GM21576 (cell line): ENCODE measurements at regions not wholly inside any gene's neighbourhood (a gene's known extent, or its start where the extent isn't known, plus 50 kb on each side); places are given as distances from the start of the nearest gene placed in this dataset.

Experiments used
- ATAC-seq: cut with Tn5 transposase; IDR thresholded peaks from one replicate; pipeline ENCODE4 v1.9.1; 2021; ENCODE audit warnings: mild to moderate bottlenecking, moderate library complexity; ENCODE audit not compliant: unreplicated experiment

DNA sequence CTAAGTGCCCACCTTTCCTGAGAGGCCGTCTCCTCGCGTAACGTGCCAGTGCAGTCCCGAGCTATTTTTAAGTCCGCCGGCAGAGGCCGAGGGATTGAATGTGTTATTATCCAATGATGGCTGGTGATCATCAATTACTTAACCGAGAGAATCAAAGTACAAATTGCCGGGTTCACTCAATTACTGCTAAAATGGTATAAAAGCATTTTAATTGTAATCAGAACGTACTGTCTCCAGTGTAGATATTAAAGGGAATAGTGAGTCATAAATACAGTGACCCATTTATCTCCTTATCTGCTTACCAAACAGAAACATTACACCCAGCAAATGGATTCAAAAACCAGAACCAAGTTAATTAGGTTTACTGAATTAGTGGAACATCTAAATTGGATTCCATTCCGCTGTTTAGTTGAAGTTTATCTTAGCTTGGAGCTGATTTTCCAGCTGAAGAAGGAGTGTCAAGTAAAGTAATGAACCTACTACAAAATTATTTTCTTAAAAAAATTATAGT, 334.9 kb downstream of the BRD1 start:
- ATAC-seq: no peak

DNA sequence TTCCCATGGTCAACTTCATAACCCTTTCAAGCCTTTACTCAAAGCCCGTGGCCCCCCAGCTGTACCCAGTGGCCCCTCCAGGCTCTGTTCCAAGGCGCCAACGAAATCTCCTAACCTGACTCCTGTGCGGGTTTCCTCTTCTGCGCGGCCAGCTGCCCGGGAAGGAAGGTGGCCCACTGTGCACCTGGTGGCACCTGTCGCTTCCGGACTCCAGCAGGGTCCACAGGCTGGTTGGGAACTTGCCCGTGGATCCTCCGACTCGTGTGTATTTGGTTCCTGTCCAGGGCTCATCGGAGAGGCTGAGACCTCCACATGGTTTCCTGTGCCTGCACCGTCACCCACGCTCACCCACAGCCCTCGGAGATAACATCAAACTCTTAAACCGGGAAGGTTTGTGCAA, 335.4 kb downstream of the BRD1 start:
- ATAC-seq: no peak

DNA sequence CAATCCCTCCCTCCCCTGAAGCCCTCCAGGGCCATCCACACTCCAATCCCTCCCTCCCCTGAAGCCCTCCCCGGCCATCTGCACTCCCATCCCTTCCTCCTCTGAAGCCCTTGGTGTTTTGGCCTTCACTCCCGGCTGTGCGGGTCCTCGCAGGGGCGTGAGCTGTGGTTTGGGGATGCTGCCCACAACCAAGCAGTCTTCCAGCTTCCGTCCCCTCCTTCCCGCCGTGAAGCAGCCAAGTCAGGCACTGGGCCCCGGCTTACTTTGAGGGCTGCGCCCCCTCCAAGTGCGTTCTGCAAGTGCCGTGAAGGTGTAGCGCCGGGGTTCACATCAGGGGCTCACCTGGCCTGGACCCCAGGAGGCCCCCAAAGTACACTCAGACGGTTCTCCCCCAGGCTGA, 335.9 kb downstream of the BRD1 start:
- ATAC-seq: no peak

DNA sequence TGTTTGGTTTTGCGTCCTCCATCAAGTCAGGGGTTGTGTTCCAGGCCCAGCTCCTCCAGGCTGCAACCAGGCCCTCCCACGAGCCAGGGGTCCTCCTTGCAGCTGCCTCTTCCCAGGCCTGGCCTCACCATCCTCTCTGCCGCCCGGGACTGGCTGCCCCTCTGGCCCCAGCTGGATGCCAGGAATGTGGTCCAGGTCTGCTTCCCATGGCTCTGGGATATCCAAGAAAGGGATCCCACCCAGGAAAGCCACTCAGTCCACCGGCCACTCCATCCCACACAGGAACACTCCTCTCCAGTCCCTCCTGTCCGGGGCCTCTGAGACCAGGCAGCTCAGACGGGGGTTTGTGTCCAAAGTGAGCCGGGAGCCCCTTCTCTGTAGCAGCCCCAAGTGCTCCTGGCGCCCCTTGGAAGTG, 336.4 kb downstream of the BRD1 start:
- no peak for ATAC-seq

DNA sequence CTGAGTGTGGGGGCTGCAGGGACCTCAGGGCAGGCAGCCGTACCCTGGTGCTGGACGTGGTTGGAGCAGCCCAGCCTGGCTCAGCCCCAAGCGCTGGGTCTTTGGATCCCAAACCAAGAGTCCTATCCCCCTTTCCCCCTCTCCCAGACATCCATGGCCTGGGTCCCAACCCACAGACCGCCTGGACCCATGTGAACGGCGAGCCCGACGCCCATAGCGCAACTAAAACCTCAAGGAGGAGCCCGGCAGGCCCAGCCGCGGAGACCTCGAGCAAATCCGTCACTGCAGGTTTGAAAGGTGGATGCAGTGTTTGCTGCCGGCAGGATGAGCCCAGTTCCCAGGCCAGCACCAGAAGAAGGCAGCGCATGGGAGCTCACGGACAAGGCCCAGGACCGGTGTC, 337.0 kb downstream of the BRD1 start:
- ATAC-seq: no peak

DNA sequence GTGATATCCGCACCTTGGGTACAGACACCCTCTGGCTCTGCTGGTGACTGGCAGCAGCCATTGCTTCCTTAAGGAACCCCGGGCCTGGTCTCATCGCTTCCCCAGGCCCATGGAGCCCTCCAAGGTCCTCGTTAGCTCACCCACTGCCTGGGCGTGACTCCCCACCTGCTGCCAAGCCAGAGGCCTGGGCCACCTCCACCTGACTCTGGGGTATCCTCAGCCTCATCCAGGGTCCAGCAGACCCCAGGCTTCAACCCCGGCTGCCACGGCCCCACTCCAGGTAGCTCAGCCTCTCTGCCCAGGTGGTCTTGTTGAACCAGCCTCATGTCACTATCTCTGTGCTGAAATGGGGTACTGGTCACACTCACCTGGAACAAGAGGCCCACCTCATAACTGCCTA, 337.9 kb downstream of the BRD1 start:
- no peak for ATAC-seq

DNA sequence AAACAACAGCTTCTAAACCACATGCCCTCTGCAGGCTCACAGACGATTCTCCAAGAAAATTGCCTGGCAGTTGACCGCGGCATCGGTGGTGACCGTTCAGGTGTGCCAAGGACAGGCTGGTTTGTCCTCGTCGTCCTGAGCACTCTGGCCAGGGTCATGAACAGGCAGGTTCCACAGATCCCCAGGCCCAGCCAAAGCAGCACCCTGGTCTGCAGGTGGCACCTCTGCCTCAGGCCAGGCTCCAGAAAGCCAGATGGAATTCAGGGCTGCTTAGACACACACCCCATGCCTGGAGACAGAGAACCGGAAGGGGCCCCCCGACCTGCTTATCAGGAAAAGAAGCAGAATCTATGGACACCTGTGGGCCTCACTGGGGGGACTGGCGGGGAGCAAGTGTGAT, 338.7 kb downstream of the BRD1 start:
- ATAC-seq: no peak

DNA sequence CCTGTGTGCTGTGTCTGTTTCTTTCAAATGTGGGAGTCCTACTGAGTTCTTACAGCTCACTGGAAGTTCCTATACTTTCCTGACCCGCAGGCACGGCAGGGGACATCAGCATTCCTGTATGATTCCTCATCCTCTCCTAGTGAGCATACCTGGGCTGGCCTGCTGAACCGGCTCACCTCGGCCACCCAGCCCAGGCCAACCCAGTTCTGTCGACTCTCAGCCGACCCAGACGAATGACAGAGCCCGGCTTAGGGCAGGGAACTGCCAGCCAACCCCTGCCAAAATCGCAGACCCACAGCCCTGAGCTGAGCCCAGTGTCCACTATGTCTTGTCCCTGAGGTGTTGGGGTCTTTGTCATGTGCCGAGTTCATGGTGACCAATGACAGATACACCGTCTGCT, 339.7 kb downstream of the BRD1 start:
- ATAC-seq: no peak

DNA sequence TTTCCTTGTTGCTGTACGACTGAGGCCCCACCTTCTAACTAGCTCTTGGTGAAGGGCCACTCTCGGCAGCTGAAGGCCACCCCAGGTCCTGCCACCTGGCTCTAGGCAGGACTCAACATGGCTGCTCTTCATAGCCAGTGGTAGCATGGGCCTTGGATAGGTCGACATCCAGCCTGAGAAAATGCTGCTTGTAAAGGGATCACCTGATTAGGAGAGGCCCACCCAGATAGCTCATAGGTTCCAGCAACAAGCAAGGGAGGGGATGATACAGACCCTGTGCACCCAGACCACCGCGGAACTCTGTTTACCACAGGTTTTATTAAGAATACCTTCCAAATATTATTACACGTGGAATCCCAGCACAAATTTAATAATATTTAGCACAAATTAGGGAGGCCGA, 341.4 kb downstream of the BRD1 start:
- ATAC-seq: no peak

DNA sequence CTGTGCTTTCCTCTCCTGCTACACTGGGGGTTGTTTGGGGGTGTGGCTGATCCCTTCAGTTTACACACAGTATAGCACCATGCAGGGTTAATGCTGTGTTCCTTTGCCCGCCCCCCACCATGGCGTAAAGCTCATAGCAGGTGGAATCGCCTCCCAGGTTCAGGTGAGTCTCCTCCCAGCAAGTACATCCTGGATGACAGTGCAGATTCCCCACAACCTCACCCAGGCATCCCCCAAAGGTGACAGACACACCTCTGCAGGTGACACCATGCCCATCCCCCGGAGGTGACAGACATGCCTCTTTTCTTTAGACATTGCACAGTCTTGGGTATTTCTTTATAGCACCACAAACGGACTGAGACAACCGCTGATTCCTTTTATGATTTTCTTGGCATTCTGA, 343.7 kb downstream of the BRD1 start:
- no peak for ATAC-seq

DNA sequence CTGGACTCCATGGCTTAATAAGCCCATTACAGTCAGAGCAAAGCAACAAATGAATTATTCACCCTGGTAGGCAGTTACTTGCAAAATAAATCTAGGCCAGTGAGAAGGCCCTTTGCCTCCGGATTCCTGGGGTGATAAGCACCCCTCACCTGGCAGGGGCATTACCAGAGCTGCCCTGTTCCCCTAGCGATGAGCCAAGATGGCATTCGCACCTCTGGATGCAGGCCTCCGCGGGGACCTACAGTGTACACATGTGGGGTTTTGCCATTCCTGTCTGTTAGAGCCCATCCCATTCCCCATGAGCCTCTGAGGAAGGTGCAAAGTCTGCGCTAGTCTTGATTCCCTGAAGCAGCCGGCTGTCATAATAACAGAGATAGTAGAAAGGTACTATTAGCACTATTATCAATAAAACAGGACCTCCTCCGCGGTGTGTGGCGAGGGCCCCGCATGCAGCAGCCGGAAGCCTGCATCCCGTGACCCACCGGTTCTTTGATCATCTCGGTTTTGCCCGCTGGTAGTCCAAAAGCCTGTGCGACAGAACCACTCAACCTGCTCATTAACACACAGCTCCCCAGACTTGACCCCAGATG, 344.3 kb downstream of the BRD1 start:
- ATAC-seq: no peak

DNA sequence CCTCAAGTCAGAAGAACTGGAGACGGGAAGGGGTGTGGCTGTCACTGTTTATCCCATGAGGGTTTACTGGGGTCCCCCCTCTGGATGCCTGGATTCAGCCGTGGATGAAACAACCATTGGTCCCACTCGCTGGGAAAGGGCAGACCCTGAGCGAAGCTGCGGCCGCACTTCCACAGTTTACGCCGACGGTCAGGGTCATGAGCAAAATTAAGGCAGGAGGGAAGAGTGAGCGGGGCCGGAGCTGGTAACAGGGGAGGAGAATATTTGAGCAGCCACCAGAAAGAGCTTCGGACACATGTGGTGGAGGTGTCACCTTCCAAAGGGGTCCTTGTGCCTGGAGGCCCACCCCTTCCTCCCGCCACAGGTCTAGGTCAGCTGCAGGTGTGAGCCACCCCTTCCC, 344.9 kb downstream of the BRD1 start:
- ATAC-seq: no peak

DNA sequence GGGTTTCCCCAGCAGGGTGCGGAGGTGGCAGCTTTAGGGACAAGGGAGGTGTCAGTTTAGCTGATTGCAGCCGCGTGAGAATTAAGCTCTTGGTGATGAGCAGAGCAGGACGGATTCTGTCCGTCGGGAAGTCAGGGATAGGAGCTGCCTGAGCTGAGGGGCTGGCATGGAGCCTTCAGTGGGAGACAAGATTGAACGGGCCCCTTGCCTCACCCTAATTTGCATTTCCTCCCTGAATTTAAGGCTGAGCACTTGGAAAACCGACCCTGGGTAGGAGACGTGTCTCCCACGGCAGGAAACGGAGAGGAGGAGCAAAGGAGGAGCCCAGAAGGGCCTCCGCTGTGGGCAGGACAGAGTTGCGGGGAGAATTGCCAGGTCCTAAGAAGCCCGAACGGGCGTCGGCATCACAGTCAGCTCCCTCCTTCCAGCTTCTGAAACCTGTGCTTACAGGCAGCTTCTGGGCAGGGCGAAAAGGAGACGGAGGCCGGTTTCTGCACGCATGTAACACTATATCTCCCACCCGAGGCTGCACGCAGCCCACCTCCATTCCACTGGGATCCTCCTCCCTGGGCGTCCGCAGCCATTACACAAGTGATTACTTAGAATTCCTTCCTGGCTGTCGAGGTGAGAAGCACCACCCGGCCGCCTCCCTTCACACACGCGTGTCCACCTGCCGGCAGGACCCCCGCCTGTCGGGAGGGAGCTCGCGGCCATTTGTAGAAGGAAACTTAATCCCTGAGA, 345.8 kb downstream of the BRD1 start:
- no peak for ATAC-seq

DNA sequence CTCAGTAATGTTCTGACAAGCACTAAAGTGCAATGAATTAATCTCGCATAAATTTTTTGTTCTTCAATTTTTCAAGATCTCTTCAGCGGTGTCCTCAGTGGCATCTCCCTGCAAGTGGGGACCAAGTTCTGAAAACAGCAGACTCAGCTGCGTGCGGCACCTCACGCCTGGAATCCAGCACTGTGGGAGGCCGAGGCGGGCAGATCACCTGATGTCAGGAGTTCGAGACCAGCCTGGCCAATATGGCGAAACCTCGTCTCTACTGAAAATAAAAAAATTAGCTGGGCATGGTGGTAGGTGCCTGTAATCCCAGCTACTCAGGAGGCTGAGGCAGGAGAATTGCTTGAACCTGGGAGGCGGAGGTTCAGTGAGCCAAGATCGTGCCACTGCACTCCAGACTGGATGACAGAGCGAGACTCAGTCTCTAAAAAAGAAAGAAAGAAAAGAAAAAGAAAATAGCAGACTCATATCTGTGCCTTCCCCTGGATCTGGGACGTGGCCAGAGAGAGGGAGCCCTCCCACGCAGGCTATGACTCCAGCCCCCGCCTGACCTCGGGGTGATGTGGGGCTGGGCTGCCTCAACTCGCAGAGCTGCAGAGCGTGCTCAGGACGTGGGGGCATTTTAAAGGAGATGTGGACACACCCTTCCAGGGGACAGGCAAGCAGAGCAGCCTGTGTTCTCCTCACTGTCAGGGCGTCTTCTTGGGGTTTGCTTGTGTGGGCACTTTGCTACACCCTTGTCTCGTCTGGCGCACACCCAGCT, 346.6 kb downstream of the BRD1 start:
- no peak for ATAC-seq

DNA sequence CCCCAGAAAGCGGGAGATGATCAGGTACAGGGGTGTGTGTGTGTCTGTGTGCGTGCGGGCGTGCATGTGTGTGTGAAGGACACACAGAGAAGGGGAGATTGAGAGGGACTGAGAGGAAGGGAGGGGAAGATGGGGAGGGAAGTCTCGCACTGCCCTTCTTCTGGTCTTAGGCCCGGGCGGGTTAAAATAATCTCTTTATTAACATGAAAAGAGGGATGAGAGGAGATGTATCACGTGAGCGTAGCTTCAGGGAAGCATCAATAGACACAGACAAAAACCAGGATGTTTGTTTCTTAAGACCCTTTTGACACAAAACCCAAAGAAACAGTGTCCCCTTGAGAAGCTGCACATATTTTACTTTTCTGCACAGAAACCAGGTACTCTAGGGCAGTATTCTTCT, 347.3 kb downstream of the BRD1 start:
- ATAC-seq: no peak

DNA sequence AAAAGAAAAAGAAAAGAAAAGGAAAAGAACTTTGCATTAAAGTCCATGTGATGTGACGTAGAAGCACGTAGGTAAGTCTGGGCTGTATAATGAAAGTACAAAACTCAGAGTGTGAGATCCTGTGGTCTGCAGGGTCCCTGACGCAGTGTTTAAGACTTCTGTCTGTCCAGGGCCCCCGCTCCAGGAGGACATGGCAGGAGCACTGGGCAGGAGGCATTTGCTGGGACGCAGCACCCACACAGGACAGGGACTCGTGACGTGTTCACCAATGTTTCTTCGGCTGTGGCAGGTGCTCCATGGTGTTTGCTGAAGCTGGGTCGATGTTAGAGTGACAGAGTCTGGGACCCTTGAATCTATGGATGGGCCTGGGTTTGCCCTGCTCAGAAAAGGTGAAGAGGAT, 348.1 kb downstream of the BRD1 start:
- ATAC-seq: no peak

DNA sequence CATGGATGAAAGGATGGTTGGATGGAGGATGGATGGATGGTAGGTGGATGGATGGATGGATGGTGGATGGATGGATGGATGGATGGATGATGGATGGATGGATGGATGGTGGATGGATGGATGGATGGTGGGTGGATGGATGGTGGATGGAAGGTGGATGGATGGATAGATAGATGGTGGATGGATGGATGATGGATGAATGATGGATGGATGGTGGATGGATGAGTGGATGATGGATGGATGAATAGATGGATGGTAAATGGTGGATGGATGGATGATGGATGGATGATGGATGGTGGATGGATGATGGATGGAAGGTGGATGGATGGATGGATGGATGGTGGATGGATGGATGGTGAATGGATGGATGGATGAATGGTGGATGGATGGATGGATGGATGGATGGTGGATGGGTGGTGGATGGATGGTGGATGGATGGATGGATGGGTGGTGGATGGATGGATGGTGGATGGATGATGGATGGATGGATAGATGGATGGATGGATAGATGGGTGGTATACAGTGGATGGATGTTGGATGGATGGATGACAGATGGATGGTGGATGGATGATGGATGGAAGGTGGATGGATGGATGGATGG, 350.8 kb downstream of the BRD1 start:
- no peak for ATAC-seq

DNA sequence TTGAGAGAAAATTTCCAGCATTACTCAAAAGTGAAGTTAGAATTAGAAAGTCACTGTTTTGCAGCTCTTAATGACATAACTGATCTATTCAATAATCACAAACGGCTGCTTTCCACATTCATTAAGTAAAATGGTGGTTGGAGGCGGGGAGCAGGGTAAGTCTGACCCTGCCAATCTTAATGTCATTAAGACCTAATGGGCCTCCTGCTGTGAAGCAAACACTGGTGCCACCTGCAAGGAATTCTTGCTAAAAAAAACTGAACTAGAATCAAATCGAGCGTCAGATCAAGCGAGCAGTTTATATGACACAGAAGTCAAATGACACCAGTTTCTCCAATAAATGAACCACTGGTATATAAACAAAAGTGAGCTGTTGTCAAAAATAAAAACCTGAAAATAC, 351.5 kb downstream of the BRD1 start:
- ATAC-seq: no peak

DNA sequence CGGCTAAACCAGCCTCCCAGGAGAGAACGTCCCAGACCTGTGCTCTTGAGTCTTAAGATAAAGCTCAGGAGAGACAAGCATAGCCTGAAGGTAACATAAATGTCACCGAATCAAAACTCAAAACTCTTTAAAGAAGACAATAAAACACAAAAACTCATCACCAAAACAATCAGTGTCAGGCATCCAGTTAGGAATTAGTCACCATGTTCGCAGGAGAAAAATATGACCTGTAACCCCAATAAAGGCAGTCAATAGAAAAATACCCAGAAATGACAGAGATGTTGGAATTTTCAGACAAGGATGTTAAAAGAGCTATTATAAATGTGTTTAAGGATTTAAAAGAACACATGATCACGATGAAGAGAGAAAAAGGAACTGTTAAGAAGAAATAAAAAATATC, 352.4 kb downstream of the BRD1 start:
- no peak for ATAC-seq

DNA sequence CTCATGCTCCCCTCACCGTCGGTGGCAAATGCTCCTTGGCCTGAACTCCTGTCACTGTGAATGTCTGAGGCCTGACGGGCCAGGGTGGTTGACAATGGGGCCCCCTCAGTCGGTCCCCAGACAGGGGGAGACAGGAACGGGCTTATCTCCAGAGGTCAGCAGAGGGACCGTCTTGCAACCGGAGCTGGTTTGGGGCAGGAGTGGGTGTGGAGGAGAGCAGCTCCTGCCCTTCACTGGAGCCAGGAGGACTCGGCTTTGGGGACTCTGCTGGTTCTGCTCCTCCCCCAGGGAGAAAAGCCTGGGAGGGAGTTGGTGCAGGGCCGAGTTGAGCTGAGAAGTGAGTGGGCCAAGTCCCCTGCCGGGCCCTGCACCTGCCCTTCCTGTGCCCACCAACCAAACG, 354.4 kb downstream of the BRD1 start:
- ATAC-seq: no peak

DNA sequence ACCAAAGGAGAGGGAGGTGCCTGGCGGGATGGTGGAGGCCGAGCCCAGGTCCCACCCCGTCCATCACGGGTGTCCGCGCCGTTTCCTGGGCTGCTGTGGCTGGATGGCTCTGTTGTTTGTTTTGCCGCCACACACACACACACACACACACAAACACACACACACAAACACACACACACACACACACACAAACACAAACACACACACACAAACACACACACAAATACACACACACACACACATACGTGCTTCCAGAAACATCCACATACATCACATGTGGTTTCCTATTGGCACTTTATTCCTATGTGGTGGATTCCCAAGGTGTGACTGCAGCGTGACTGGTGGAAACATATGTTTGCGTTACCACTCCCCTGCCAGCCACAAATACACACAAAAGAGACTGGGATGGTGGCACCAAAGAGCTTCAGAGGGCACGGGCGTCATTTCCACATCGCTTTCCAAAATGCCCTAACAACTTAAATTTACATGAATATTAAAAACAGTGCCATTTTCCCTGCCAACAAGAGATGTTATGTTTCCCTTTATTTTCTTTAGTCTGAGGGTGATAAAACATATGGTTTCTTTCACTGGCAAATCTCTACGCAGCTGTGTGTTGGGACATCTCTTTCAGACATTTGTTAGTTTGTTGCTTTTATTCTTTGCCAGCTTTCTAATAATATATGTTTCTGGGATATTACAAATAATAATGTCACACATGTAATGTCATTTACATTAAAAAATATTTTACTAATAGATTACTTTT, 356.8 kb downstream of the BRD1 start:
- ATAC-seq: no peak
